Activated T-helper 1 cell treated with anti-CD3 and anti-CD28 coated beads, Interleukin-2, amount 50 U/mL, for 16 hours (primary cell): ENCODE measurements at regions not wholly inside any gene's neighbourhood (a gene's known extent, or its start where the extent isn't known, plus 50 kb on each side); places are given as distances from the start of the nearest gene placed in this dataset.

ENCODE experiments used
- DNase-seq, 2 donors: peaks; one replicate each; pipeline ENCODE4 v3.0.0-alpha.2; 2020; ENCODE audit warnings: low read depth in 1 of 2, low spot score in 1 of 2

DNA sequence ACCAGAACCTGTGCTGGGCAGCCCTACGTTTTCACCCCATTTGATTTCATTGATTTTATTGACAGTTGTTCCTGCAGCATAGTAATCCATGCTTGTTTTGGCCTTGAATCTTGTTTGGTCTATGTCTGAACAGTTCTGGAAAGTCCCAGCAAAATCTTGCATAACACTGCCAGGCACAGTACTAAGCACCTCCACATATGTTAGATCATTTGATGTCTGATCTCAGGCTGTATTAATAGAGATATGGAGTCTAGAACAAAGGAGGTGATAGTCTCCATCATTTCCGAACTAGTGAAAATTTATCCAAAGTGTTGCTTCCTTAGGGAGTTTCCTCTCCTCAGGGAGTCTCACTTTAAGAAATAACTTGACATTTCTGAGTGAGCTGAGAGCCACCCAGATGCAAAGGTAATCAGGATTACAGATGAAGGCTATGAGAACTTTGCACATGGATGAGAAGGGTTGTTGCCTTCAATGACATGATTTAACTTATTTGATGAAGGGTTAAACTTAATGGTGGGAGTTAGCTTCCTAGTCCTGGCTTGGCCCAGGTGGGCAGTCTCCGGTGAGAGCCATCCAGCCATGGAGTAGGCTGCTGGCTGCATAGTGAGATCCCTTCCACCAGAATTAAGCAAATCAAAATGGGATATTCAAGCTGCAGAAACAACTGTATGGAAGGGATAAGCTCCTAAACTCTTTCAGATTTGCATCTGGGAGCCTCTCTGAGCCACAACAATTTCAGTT lies 173.8 kb upstream of the MVB12B start:
- no peak for DNase-seq

DNA sequence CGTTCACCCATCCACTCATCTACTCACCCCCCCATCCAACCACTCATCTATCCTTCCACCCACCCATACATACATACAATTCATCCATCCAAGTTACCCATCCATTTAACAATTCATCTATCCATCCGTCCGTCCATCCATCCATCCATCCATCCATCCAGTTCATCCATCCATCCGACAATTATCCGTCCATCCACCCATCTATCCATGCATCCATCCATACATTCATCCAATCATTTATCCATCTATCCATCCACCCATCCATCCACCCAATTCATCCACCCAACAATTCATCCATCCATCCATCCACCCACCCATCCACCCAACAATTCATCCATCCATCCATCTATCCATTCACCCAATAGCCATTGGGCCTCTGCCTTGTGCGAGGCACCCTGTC lies 173.2 kb upstream of the MVB12B start:
- DNase-seq, result no peak

DNA sequence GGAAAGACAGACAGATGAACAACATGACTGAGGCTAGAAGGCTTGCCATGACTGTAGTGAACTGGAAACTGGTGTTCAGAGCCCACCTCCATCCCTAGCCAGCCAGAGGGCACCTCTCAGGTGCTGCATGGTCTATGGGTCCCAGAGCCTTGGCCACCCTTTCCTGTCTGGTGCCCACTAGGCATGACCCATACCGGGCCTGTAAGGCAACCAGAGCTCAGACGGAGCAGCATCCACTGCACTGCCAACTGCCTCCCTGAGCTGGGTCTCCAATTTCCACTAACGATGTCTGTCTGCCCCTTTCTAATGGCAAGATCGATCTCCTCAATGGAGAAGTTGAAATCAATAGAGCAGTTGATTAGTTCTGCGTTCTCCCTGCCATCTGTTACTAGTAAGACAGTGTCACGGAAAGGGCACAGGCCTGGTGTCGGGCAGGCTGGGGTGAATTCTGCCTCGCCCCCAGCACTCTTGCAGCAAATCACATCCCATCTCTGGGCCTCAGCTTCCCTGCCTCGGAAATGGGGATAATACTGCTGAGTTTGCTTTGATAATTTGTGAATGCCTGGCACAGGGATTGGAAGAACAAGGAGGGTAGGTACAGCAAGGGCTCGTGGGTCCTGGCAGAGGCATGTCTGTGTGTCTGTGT lies 172.3 kb upstream of the MVB12B start:
- DNase-seq, result no peak

DNA sequence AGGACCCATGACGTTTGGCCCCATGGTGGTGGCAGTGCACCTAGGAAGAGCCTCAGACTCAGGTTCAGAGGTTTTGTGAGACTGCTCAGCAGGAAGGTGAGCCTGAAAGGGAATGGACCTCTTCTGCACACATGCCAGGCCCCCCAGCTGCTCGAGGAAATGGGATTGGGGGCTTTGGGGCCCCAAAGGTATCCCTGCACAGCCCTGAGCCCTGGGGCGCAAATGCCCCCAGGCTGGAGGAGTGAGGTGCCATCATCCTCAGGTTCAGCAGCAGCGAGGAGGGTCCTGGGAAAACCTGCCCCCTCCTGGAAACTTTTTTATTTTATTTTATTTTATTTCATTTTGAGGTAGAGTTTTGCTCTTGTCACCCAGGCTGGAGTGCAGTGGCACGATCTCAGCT lies 171.8 kb upstream of the MVB12B start:
- no peak for DNase-seq

DNA sequence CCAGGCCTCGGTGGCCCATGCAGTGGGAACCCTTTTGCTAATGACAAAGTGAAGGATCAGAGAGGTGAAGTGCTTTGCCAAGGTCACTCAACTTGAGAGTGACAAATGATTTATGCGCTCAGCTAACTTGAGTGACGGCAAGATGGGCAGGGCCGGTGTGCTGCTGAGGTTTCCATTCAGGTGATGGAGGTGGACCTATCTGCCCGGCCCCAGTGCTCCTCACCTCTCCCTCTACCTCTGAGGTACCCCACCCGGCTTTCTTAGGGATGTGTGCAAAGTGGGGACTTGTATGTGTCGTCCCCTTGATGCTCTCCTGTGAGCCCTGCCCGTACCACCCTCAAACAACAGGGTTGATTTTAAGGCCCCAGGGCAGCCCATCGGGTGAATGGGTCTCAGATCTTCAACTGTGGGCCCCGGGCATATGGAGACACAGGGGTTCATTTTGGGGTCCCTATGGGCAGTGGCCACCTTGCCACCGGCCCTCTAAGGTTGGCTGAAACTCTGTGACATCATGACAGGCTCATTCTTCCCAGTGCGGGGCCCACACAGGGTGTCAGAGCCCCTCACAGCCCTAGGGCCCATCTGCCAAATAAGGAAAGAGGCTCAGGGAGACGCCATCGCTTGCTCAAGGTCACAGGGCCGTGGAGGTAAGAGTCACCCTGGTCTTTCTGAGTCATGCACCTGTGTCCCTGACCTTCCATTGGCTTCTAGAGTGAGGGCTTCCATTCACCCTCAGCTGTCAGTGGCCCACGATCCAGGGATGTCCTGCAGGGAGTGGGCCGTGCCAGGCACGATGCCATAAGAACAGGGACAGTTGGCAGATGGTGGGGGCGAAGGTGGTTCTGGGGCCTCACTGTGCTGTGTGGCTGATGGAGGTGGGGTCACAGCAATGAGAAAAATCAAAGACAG lies 170.6 kb upstream of the MVB12B start:
- DNase-seq, result no peak

DNA sequence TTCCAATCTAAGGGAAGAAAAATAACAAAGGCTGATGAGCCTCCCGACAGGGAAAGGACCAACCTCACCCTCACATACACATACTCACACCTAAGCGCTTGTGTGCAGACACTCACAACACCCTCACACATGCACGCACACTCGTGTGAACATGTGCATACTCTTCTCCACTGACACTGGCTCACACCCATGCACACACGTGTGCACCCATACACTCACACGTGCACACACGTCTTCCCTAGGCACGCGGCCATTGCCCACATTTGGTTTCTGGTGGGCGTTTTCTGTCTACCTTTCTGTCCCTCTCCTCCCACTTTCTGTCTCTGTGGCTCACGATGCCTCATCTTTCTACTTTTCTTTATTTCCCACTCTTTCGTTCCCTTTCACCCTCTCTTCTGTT lies 169.7 kb upstream of the MVB12B start:
- no peak for DNase-seq

DNA sequence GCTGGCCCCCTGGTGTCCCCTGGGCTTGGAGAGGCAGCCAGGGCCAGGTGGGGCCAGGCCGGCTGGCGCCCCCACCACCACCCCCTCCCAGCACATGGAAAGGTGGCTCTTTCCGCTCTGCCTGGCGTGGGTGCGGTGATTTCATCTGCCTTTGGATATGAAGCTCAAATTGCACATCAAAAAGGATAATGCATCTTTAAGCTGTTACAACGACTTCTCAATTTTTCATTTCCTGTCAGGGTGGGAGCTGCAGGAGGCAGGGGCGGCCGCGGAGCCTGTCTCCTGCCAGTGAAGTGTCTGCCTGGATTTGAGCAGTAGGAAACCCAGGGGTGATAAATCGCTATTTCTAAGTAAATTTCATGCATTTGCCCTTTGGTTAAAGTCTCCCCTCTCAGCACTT lies 169.2 kb upstream of the MVB12B start:
- no peak for DNase-seq

DNA sequence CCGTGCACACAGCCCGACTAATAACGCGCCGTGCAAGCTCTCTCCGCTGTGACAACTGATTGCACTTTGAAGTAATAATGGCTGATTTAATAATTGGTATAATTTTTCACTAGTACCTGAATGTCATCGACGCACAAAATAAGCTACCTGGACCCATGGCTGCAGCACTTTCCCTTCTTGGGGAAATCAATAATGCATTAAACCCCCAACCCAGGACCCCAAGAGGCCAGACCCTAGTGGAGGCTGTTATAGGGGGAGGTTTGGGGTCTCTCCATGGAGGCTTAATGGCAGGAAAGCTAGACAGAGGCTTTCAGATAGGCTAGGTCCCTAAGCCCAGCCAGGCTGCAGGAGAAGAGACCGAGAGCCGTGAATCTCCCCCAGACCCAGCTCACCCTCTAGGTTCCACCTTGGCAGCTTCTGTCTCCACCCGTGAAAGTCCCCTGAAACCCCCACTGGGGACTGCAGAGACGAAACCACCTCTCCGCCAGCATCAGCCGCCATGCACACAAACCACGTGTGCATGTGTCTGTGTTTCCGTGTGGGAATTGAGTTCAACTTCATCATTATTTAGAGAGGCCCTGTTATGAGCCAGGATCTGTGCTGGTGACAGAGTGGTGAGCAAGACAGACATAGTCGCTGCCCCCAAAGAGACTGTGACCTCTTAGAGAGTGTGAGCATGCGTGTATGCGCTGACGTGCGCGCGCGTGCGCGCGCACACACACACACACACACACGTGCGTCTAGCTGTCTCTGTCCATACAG lies 168.6 kb upstream of the MVB12B start:
- no peak for DNase-seq

DNA sequence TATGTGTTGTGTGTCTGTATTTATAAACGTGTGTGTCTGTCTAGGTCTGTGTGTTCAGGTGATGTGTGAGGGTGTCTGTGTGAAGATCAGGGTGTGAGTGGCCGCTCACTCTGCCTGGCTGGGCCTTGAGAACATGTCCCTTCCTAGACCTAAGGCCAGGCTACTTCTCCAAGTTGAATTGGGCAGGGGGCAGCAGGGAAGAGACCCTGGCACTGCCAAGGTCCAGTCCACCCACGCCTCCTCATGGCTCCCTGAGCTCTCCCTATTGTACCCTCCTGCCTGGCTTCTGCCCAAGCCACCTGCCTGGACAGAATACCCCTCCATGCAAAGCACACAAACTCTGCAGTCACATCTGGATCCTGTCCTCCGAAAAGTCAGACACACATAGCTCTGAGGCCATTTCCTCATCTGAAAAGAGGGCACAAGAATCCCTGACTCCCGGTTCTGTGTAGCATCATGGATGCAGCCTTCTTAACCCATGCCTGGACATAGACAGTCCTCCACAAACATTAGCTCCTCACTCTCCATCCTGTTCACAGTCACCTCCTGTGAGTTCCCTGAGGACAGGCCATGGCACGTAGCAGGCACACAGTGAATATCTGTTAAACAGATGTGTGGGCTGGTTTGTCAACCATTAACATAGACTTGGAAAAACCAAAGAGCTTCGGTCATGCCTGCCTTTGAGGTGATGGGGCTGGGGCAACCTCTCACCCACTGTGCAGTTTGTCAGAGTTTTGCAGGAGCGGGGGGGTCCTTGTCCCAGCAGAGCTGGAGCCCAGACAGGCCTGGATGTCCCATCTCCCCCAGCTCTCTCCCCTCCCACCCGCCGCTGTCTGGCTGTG lies 167.8 kb upstream of the MVB12B start:
- no peak for DNase-seq

DNA sequence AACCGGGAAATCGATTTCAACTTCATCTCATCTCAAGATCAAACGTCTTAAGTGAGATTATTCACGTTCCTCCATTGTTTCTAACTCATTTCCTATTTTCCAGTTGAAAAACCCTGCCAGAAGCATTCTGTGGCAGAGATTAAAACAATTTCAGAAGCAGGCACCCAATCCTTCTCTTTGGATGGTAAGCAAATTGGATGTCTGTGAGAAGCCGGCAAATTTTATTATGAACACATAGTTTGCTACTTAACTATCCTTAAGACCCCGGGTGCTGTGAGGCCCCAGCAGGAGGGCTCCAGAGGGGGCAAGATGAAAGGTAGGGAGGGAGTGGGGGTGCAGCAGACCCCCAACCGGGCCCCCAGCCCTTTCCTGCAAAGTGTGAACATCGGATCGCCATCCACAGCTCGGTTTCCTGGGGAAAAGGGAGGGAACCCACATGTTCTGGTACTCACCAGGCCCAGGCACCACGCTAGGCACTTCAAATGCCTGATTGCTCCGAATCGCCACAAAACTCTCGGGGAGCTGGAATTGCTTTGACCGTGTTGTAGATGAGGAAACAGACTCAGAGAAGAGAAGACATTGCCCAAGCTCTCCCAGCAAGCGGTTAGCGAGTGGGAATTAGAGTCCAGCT lies 167.1 kb upstream of the MVB12B start:
- no peak for DNase-seq

DNA sequence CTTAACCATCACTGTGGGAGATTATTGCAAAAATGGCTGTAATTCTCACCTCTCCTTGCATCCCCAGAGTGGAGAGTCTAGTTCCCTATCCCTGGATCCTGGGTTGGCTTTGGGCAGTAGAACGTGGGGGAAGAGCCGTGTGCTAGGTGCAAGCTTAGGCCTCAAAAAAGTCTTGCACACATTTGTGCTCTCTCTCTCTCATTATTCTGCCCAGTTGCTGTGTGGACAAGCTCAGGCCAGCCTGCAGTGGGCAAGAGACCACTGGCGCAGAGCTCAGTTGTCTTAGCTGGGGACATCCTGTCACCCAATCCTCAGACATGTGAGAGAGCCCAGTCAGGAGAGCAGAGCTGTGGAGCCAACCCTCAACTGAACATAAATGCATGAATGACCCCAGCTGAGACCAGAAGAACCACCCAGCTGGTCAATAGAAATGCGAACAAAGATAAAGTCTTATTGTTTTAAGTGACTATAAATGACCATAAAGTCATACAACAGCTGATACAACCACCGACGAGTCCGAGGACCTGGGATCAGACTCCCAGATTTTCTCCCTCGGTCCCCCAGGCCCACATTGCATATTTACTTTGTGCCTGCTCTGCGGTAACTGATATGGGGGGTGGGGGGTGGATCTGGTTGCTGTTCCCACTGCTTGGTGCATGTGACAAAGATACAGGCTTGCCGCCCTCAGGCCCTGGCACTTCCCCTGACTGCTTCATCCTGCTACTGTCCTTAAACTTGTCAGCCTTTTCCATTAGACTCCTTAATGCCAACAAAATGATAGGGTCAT lies 166.4 kb upstream of the MVB12B start:
- DNase-seq, result no peak

DNA sequence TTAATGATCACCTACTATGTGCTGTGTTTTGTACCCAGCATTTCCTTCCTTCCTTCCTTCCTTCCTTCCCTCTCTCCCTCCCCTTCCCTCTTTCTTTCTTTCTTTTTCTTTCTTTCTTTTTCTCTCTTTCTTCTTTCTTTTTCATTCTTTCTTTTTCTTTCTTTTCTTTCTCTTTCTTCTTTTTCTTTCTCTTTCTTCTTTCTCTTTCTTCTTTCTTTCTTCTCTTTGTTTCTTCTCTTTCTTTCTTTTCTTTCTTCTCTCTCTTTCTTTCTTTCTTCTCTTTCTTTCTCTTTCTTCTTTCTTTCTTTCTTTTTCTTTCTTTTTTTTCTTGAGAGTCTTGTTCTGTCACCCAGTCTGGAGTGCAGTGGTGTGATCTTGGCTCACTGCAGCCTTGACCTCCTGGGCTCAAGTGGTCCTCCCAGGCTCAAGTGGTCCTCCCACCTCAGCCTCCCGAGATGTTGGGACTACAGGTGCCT lies 165.7 kb upstream of the MVB12B start:
- no peak for DNase-seq

DNA sequence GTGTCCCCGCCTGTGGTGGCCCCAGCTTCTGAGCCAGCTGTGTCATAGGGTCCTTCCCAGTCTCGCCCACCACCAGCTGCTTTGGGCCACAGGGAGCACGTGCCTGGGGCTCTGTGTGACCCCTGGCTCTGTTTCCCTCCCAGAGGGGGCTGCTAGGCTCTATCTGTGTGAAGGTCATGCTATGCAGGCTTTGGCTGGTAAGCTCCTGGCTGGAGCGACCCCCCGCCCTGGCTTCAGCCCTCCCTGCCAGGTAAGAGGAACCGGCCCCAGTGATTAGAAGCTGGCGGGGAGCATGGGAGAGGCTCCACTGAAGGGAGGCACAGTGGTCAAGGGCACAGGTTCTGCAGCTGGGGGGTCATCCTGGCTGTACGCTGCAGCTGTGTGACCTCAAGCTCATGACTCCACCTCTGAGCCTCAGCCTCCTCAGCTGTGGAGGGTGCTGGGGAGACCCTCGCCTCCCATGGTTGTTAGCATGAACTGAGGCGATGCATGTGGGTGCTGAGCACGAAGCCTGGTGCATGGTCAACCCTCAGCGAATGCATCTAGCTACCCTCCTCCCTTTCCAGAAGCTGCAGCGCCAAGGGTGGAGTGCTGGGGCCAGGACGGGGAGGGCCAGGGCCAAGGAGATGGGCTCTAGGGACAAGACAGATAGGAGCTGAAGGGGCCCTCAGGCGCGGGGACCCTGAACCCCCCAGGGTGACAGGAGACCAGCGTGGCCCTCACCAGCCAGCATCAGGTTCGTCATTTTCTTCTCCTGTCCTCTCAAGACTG lies 163.8 kb upstream of the MVB12B start:
- DNase-seq, result no peak

DNA sequence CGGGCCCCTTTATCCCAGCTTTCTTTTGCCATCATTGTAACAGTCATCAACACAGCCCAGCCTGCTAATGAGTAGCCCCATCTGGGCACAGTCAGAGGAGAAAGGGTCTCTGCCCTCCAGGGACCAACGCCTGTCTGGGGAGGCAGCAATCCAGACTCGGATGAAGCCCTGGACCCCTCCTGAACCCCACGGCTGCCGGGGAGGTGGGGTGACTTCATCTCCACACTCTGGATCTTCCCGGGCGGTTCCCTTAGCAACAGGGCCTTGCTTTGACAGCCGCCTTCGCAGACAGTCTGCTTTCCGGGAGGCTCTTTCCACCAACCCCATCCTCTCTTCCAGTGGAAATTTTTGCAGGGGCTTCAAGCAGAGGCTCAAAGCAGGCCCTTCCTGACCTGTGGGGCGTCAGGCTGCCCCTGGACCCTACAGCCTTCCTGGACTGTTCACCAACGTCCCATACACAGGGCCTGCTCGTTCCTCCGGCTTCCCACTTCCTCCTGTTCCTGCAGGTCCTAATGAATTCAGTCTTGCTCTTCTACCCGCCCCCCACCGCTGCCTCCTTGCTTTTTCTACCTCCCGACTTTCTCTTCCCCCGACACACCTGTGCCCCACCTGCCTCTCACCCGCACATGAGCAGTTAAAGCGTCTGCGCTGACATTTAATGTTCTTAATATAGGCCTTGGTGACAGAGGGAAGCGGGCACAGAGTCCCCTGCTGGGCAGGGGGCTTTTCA lies 161.7 kb upstream of the MVB12B start:
- no peak for DNase-seq

DNA sequence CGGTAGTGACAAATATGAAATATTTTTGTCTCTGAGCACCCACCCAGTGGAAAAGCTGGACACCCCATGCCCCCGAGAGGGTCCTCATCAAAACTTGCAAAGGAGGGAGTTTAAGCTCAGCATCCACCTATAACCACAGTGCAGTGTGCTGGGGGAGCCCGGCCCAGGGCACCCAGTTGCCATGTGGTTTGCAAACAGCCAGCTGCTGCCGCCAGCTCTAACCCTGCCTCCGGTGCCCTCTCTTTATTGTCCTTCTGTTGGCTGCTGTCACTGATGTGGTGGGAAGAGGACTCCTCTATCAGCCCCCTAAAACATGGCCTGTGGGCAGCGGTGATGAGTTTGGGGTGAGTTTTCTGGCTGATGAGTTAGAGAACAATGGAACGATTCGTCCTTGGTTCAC lies 160.9 kb upstream of the MVB12B start:
- DNase-seq, result no peak

DNA sequence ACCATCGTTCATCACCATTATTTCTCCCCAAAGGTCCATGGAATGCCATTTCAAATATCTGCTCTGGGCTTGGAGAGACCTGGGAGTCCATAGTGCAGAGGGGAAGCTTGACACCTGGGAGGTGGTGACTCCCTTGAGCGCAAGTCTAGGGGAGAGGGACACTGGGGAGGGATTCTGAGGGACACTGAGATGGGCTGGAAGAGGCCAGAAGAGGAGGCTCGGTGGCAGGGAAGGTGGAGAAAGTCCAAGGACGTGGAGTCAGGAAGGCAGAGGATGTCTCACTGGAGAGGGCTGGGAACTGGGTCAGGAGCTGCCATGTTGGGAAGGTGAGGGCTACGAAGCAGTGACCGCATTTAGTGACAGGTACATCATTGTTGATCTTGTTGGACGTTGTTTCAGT lies 160.3 kb upstream of the MVB12B start:
- DNase-seq, result no peak

DNA sequence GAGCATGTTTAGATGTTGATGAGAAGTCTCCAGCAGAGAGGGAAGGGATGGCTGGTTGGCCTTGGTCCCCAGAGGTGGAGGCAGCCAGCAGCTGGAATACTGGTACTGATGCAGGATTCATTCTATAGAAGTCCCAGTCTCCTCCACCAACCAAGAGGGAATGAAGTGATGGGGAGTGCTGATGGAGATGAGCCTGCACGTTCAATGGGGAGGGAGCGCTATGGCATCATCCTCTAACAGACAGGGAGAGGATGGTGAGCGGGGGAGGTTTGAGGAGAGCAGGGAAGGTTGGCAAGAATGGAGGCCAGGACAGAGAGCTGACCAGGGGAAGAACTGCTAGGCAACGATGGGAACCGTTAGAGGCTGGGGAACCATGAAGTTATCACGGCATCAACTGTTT lies 159.8 kb upstream of the MVB12B start:
- DNase-seq, result no peak

DNA sequence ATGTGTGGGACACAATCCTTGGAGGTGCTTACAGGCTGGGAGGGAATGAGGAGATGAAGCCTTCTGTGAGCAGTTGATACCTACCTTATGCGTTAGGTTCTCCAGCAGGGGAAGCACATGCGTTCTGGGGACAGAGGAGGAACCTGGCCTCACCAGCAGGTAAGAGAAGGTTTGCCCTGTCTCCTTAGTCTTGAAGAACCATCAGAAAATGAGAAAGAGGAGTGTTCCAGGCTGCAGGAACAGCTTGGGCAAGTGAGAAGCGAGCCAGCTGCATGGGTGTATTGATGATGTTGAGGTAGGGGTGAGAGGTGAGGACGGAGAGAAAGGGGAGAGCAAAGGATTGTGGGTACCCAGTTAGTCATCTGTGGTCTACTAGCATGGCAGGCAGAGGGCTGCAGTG lies 156.9 kb upstream of the MVB12B start:
- no peak for DNase-seq
